ENCODE measurements at regions not wholly inside any gene's neighbourhood (a gene's known extent, or its start where the extent isn't known, plus 50 kb on each side); places are given as distances from the start of the nearest gene placed in this dataset. TPM values are rescaled to one million over a fixed set of nuclear protein-coding genes. Genes with fewer than 3 reads are reported as not detected.

GRCh38 chr5:120405923-120406322, 58.2 kb upstream of the PRR16 start:
- no peak overlapping the region for H3K56ac ChIP-seq (ENCODE audit: low read length)
- H3K4me2 ChIP-seq (ENCODE audit: low read length) = no peak overlapping the region
- peak overlapping the region; percentile 51 for H3K27ac ChIP-seq (ENCODE audit: low read depth, low read length)
- H3K23ac ChIP-seq (ENCODE audit: low read length) = no peak overlapping the region
- H2BK120ac ChIP-seq (ENCODE audit: low read depth, low read length) = no peak overlapping the region
- H3K4ac ChIP-seq (ENCODE audit: low read depth, low read length) = no peak overlapping the region
- H3K36me3 ChIP-seq (ENCODE audit: control insufficient read depth, insufficient read depth, low read length) = no peaks in the 10 kb centered on the region
- no peak overlapping the region for H2AK5ac ChIP-seq (ENCODE audit: low read length)
- no peaks in the 10 kb centered on the region for H3K79me2 ChIP-seq (ENCODE audit: control insufficient read depth, insufficient read depth, low read length)
- H3K27me3 ChIP-seq (ENCODE audit: insufficient read depth, low read length, poor library complexity) = no peaks in the 10 kb centered on the region
- no peak overlapping the region for H3K18ac ChIP-seq (ENCODE audit: low read length)
- H3K4me1 ChIP-seq (ENCODE audit: control insufficient read depth, low read depth, low read length) = no peaks in the 10 kb centered on the region
- no peak overlapping the region for H4K5ac ChIP-seq (ENCODE audit: low read length)
- DNase-seq = peak; percentile 59
- H3K9ac ChIP-seq (ENCODE audit: low read length) = no peak overlapping the region
- H3K4me3 ChIP-seq (ENCODE audit: low read length) = no peak overlapping the region
- H2BK5ac ChIP-seq (ENCODE audit: low read length) = no peak overlapping the region
- no peaks in the 10 kb centered on the region for H3K79me1 ChIP-seq (ENCODE audit: low read length)
- no peak overlapping the region for H4K8ac ChIP-seq (ENCODE audit: low read depth, low read length)
- H2BK15ac ChIP-seq (replicated peaks; ENCODE audit: low read depth) = no peak overlapping the region

- no peaks in the 10 kb centered on the region for H3K36me3 ChIP-seq (ENCODE audit: control insufficient read depth, insufficient read depth, low read length)
- H3K79me1 ChIP-seq (ENCODE audit: low read length) = no peaks in the 10 kb centered on the region
- no peak overlapping the region for H2BK5ac ChIP-seq (ENCODE audit: low read length)
- H2BK120ac ChIP-seq (ENCODE audit: low read depth, low read length) = no peak overlapping the region
- H3K9ac ChIP-seq (ENCODE audit: low read length) = no peak overlapping the region
- H3K4me3 ChIP-seq (ENCODE audit: low read length) = no peak overlapping the region
- H3K56ac ChIP-seq (ENCODE audit: low read length) = no peak overlapping the region
- H3K27me3 ChIP-seq (ENCODE audit: insufficient read depth, low read length, poor library complexity) = no peaks in the 10 kb centered on the region
- no peak overlapping the region for H3K18ac ChIP-seq (ENCODE audit: low read length)
- no peak overlapping the region for H3K4me2 ChIP-seq (ENCODE audit: low read length)
- H3K23ac ChIP-seq (ENCODE audit: low read length) = no peak overlapping the region
- no peak overlapping the region for H2AK5ac ChIP-seq (ENCODE audit: low read length)
- no peaks in the 10 kb centered on the region for H3K4me1 ChIP-seq (ENCODE audit: control insufficient read depth, low read depth, low read length)
- no peak overlapping the region for H4K5ac ChIP-seq (ENCODE audit: low read length)
- H2BK15ac ChIP-seq (replicated peaks; ENCODE audit: low read depth) = no peak overlapping the region
- no peak overlapping the region for H3K27ac ChIP-seq (ENCODE audit: low read depth, low read length)
- DNase-seq = no peak
- H3K79me2 ChIP-seq (ENCODE audit: control insufficient read depth, insufficient read depth, low read length) = no peaks in the 10 kb centered on the region
- WGBS (ENCODE audit: extremely low coverage, insufficient coverage, low lambda C conversion rate) = no CpG with 5 or more reads among the region's 3 CpGs
- no peak overlapping the region for H4K8ac ChIP-seq (ENCODE audit: low read depth, low read length)
- H3K4ac ChIP-seq (ENCODE audit: low read depth, low read length) = no peak overlapping the region
These were observed 50.4 kb upstream of the PRR16 start for GRCh38 chr5:120413686-120414085.

Small RNAs in the stretch of these regions (small RNA-seq; reads per million reads assigned to genes)
- not detected for gene RNU6-718P (ENCODE audit: insufficient read depth)

All from mesendoderm (in vitro differentiated cells).